Stimulated activated CD4-positive, alpha-beta T cell treated with anti-CD3 and anti-CD28 coated beads, Interleukin-2, amount 100 ng/mL, for 48 hours (primary cell): ENCODE measurements at regions not wholly inside any gene's neighbourhood (a gene's known extent, or its start where the extent isn't known, plus 50 kb on each side); places are given as distances from the start of the nearest gene placed in this dataset.
"Not testable (repeated sequence)": the region's sequence is repeated elsewhere in the genome, so short reads cannot be mapped to it uniquely, and the experiment has no call there.

Experiments used
- DNase-seq, 2 donors: peaks; one replicate each; pipeline ENCODE4 v3.0.0-alpha.2; 2020

DNA sequence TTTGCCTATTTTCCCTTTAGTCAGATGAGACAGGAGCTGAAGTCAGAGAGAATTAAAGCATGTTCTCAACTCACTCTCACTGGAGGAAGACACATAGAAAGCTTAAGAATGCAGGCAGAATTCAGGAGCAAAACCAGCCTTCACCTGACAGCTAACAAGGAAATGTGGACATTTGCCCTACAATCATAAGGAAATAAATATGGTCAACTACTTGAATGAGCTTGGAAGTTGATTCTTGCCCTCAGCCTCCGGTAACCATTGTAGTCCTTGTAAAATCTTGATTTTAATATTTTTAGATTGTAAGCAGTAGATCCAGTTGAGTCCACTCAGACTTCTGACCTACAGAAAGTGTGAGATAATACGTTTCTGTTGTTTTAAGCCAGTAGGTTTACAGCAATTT is 752.5 kb upstream of the ZWINT start:
- DNase-seq, result no peak

DNA sequence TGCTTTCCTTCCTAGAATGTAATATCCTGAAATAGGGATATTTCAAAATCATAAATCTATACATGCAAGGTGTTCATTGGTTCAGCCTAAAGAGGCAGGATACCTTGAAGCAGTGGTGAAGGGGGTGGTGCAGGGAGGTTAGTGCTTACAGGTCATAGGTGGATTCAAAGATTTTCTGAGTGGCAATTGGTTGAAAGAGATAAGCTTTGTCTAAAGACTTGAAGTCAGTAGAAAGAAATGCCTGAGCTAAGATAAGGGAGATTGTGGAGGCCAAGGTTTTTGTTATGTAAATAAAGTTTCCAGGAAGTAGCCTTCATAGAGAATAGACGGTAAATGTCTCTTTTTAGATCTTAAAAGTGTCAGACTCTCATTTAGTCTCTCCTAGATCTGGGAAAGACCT is 741.2 kb upstream of the ZWINT start:
- no peak for DNase-seq

GRCh38 chr10:57098146-57098545 is 737.1 kb upstream of the ZWINT start:
- DNase-seq, result no peak

GRCh38 chr10:57096044-57096443 is 735.0 kb upstream of the ZWINT start:
- no peak for DNase-seq

DNA sequence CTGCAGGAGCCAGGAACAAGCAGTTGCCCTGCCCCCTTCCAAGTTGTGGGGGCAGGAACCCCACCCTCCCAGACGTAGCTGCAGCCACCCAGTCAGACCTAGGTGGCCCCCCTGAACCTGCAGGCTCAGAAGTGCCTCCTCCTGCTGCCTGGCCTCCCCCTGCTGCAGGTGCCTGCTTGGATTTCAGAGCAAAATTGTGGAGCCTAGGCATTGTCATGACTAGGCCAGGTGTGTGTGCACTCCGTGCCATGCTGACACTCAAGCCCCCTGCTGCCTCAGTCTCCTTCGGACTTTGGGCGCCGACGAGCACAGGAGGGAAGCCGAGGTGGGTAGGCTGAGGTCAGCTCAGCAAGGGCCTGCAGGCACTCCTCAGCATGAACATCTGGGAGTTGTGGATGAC is 733.9 kb upstream of the ZWINT start:
- DNase-seq, result no peak

DNA sequence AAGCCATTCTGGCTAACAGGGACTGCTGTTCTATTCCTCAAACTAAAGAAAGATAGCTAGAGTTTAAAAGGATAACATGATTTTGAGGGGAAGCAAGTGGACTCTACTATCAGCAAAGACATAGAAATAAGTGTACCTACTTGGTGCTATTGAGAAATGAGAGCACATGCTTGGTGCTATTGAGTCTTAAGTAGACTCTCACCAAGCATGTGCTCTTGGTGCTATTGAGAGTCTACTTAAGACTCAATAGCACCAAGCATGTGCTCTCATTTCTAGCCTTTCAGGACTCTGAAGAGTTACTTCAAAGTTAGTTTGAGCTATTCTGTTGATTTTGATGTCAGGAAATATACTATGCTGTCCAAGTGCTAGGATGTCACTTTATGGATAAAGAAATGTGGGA is 733.0 kb upstream of the ZWINT start:
- no peak for DNase-seq

GRCh38 chr10:57053530-57053929 is 692.5 kb upstream of the ZWINT start:
- DNase-seq, result no peak

DNA sequence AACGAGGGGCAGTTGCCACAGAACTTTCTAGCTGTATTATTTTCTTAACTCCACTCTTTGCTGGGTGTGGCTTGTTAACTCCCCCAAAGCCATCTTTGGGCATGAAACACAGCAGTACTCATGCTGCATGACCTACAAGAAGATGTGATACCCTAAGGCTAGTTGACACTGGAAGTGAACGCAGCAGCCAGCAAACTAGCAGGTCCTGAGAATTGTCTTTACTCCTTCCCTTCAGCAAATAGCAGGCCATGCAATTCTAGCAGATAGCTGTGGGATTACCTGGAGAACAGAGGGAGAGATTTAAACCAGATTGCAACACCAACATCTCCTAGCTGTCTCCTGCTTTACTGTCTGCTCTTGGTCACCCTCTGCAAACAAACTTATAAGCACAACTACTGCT is 688.0 kb upstream of the ZWINT start:
- no peak for DNase-seq

- DNase-seq, result no peak
These were observed 677.5 kb upstream of the ZWINT start for GRCh38 chr10:57038531-57038930.

GRCh38 chr10:57035310-57035709 is 674.3 kb upstream of the ZWINT start:
- no peak for DNase-seq

DNA sequence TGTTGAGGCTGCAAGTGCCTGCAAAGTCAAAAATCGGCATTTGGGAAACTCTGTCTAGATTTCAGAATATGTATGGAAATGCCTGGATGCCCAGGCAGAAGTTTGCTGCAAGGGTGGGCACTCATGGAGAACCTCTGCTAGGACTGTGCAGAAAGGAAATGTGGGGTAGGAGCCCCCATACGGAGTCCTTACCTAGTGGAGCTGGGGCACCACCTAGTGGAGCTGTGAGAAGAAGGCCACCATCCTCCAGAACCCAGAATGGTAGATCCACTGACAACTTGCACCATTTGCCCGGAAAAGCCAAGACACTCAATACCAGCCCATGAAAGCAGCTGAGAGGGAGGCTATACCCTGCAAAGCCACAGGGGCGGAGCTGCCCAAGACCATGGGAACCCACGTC is 671.2 kb upstream of the ZWINT start:
- DNase-seq, result not testable (repeated sequence)

DNA sequence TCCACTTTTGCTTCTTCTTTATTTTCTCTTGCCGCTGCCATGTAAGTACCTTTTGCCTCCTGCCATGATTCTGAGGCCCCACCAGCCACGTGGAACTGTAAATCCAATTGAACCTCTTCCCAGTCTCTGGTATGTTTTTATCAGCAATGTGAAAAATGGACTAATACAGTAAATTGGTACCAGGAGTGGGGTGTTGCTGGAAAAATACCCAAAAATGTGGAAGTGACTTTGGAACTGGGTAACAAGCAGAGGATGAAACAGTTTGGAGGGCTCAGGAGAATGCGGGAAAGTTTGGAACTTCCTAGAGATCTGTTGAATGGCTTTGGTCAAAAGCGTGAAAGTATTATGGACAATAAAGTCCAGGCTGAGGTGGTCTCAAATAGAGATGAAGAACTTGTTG is 670.3 kb upstream of the ZWINT start:
- no peak for DNase-seq

- no peak for DNase-seq
These were observed 665.2 kb upstream of the ZWINT start for GRCh38 chr10:57026307-57026706.

GRCh38 chr10:57023626-57024025 is 662.6 kb upstream of the ZWINT start:
- no peak for DNase-seq

- no peak for DNase-seq
These were observed 657.4 kb upstream of the ZWINT start for GRCh38 chr10:57018452-57018851.

GRCh38 chr10:57017356-57018037 is 656.4 kb upstream of the ZWINT start:
- no peak for DNase-seq

- DNase-seq, result no peak
These were observed 654.7 kb upstream of the ZWINT start for GRCh38 chr10:57015595-57016318.

GRCh38 chr10:57015187-57015586 is 654.1 kb upstream of the ZWINT start:
- DNase-seq, result no peak

GRCh38 chr10:57014758-57015157 is 653.7 kb upstream of the ZWINT start:
- DNase-seq, result no peak

DNA sequence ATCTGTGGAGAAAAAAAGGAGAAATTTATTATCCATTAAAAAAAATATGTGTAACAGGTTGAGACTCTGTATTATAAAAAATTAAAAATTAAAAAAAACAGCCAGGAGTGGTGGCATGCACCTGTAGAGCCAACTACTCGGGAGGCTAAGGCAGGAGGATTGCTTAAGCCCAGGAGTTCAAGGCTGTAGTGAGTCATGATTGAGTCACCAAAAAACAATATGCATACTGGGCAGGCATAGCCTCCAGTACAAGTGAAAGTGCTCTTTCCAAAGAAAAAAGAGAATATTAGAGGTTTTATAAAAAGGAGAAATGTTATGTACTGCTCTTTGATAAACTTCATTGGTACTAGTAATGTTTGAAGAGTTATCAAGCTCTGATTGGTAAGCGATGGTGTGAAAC is 647.1 kb upstream of the ZWINT start:
- no peak for DNase-seq

- no peak for DNase-seq
These were observed 630.6 kb upstream of the ZWINT start for GRCh38 chr10:56991591-56992069.

DNA sequence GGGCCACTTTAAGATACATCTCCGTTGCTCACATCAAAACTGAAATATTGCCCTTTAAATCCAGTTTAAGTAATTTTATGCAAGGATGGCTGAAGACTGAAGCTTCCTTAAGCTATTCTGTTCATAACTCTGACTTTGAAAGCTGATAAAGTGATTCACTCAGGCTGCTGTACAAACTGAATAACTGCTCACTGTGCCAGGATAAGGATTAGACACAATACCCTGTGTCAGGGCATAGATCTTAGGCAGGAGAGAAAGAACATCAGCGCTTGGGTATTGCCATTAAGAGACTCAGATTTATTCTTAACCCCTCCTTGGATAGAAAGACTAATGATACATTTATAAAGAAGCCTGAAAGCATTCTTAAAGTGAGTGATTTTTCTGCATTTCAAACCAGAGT is 614.5 kb upstream of the ZWINT start:
- no peak for DNase-seq

- no peak for DNase-seq
These were observed 612.7 kb upstream of the ZWINT start for GRCh38 chr10:56973766-56974165.

GRCh38 chr10:56943221-56943755 is 582.2 kb upstream of the ZWINT start:
- DNase-seq, result no peak
